DOHH2 (cell line): ENCODE measurements at regions not wholly inside any gene's neighbourhood (a gene's known extent, or its start where the extent isn't known, plus 50 kb on each side); places are given as distances from the start of the nearest gene placed in this dataset.

Experiments
- H3F3A ChIP-seq: fragments of 200-600 bp; sonication (generic), shearing (Covaris generic); 2 replicates; pipeline ENCODE4 v1.6.0; 2016; ENCODE audit warnings: antibody characterized with exemption, mild to moderate bottlenecking; ENCODE audit not compliant: control insufficient read depth, insufficient read depth
- H3K27ac ChIP-seq: fragments of 200-600 bp; sonication (generic); 2 replicates; pipeline ENCODE4 v1.5.1; 2014; ENCODE audit warnings: low read depth, mild to moderate bottlenecking, low read length, moderate library complexity
- H3K27me3 ChIP-seq: fragments of 200-600 bp; sonication (generic); 2 replicates; pipeline ENCODE4 v1.6.1; 2014; ENCODE audit warnings: mild to moderate bottlenecking, low read length, mixed read lengths; ENCODE audit not compliant: control insufficient read depth
- H3K36me3 ChIP-seq: fragments of 200-600 bp; sonication (generic); 2 replicates; pipeline ENCODE4 v1.6.1; 2014; ENCODE audit warnings: mild to moderate bottlenecking, low read length, moderate library complexity, mixed read lengths; ENCODE audit not compliant: control insufficient read depth
- H3K4me1 ChIP-seq: fragments of 200-600 bp; sonication (generic); 2 replicates; pipeline ENCODE4 v1.6.1; 2014; ENCODE audit warnings: mild to moderate bottlenecking, low read length, mixed read lengths; ENCODE audit not compliant: control insufficient read depth
- H3K4me2 ChIP-seq: fragments of 200-600 bp; sonication (generic); 2 replicates; pipeline ENCODE4 v1.6.0; 2014; ENCODE audit warnings: mild to moderate bottlenecking, low read length, moderate library complexity
- H3K4me3 ChIP-seq: fragments of 200-600 bp; sonication (generic); 2 replicates; pipeline ENCODE4 v1.5.1; 2014; ENCODE audit warnings: mild to moderate bottlenecking, low read length, mixed read lengths
- H3K79me2 ChIP-seq: fragments of 200-600 bp; sonication (generic); 2 replicates; pipeline ENCODE4 v1.6.1; 2014; ENCODE audit warnings: mild to moderate bottlenecking, low read length, mixed read lengths; ENCODE audit not compliant: control insufficient read depth
- H3K9me2 ChIP-seq: fragments of 200-600 bp; sonication (generic); replicated peaks from 2 replicates; pipeline ENCODE4 v1.6.1; 2014; ENCODE audit warnings: mild to moderate bottlenecking, low read length, mixed read lengths; ENCODE audit not compliant: control insufficient read depth
- H3K9me3 ChIP-seq: fragments of 200-600 bp; sonication (generic); 2 replicates; pipeline ENCODE4 v1.6.1; 2014; ENCODE audit warnings: antibody characterized with exemption, low read length, mixed read lengths; ENCODE audit not compliant: control insufficient read depth, insufficient read depth
- H4K20me1 ChIP-seq: fragments of 200-600 bp; sonication (generic); 2 replicates; pipeline ENCODE4 v1.6.0; 2014; ENCODE audit warnings: low read depth, mild to moderate bottlenecking, antibody characterized with exemption, low read length, moderate library complexity; ENCODE audit not compliant: control insufficient read depth, insufficient read depth
- CTCF ChIP-seq: fragments of 200-600 bp; sonication (generic); IDR thresholded peaks from one replicate; pipeline ENCODE4 v1.5.1; 2014; ENCODE audit warnings: antibody characterized with exemption, mild to moderate bottlenecking, low read depth, low read length; ENCODE audit not compliant: poor library complexity, severe bottlenecking
- EZH2phosphoT487 ChIP-seq: fragments of 200-600 bp; sonication (generic); IDR thresholded peaks from 2 replicates; pipeline ENCODE4 v1.6.1; 2017; ENCODE audit warnings: borderline replicate concordance, mild to moderate bottlenecking, antibody characterized with exemption, low read length, moderate library complexity, mixed read lengths

GRCh38 chr3:110901536-110901935 lies 170.1 kb upstream of the NECTIN3 start:
- no peaks in the 10 kb centered on the region for H3K9me3 ChIP-seq
- H3K4me3 ChIP-seq = no peak overlapping the region
- H3K36me3 ChIP-seq = no peaks in the 10 kb centered on the region
- no peaks in the 10 kb centered on the region for H3K27me3 ChIP-seq
- H3K4me2 ChIP-seq = no peak overlapping the region
- H3K79me2 ChIP-seq = no peaks in the 10 kb centered on the region
- H3K27ac ChIP-seq = no peak overlapping the region
- no peaks in the 10 kb centered on the region for H4K20me1 ChIP-seq
- TF ChIP-seq EZH2phosphoT487 (no peak), CTCF (no peak)
- H3F3A ChIP-seq = no peaks in the 10 kb centered on the region
- no peaks in the 10 kb centered on the region for H3K4me1 ChIP-seq
- H3K9me2 ChIP-seq = no peaks in the 10 kb centered on the region

- no peak overlapping the region for H3K4me2 ChIP-seq
- no peaks in the 10 kb centered on the region for H4K20me1 ChIP-seq
- no peak overlapping the region for H3K4me3 ChIP-seq
- no peaks in the 10 kb centered on the region for H3K9me3 ChIP-seq
- no peaks in the 10 kb centered on the region for H3K4me1 ChIP-seq
- H3K36me3 ChIP-seq = no peaks in the 10 kb centered on the region
- no peaks in the 10 kb centered on the region for H3K27me3 ChIP-seq
- H3K9me2 ChIP-seq = no peaks in the 10 kb centered on the region
- no peak overlapping the region for H3K27ac ChIP-seq
- TF ChIP-seq CTCF (no peak), EZH2phosphoT487 (no peak)
- H3K79me2 ChIP-seq = no peaks in the 10 kb centered on the region
- H3F3A ChIP-seq = no peaks in the 10 kb centered on the region
Observed at GRCh38 chr3:110902453-110903085, 169.0 kb upstream of the NECTIN3 start.

GRCh38 chr3:110903771-110904519 lies 167.7 kb upstream of the NECTIN3 start:
- Histone ChIP-seq H3K36me3 (no peaks in the 10 kb centered on the region), H3F3A (no peaks in the 10 kb centered on the region), H3K4me3 (no peak overlapping the region), H4K20me1 (no peaks in the 10 kb centered on the region), H3K79me2 (no peaks in the 10 kb centered on the region), H3K27ac (no peak overlapping the region), H3K27me3 (no peaks in the 10 kb centered on the region), H3K4me2 (no peak overlapping the region), H3K9me3 (no peaks in the 10 kb centered on the region), H3K4me1 (no peaks in the 10 kb centered on the region), H3K9me2 (no peaks in the 10 kb centered on the region)
- TF ChIP-seq CTCF (no peak), EZH2phosphoT487 (no peak)
